ENCODE measurements at regions not wholly inside any gene's neighbourhood (a gene's known extent, or its start where the extent isn't known, plus 50 kb on each side); places are given as distances from the start of the nearest gene placed in this dataset.

GRCh38 chr6:123747515-123747914, 56.1 kb upstream of the NKAIN2 start:
- ATAC-seq (ENCODE audit: low FRiP score) = no peak

GRCh38 chr6:123745895-123746294, 57.8 kb upstream of the NKAIN2 start:
- Histone ChIP-seq H3K36me3 (ENCODE audit: control insufficient read depth in 1 of 2, insufficient read depth in 2 of 2, low read length in 1 of 2) (no peaks in the 10 kb centered on the region), H3K27ac (ENCODE audit: low read depth in 1 of 2, low read length in 2 of 2) (no peak overlapping the region), H3K27me3 (ENCODE audit: control insufficient read depth in 1 of 2, insufficient read depth in 2 of 2, low read length in 1 of 2) (no peaks in the 10 kb centered on the region), H3K9me3 (ENCODE audit: control insufficient read depth, low read length) (no peaks in the 10 kb centered on the region), H3K4me1 (ENCODE audit: control insufficient read depth in 1 of 2, insufficient read depth in 2 of 2, low read length in 2 of 2) (no peaks in the 10 kb centered on the region), H3K4me3 (ENCODE audit: low read length in 2 of 2) (no peak overlapping the region)
- intact Hi-C loops (cut with DNase I) = no loop called here
- ATAC-seq (ENCODE audit: low FRiP score) (no peak), DNase-seq (no peak)
- 65 to 66% methylated on average over 2 of the region's 2 CpGs for WGBS, 2 donors

More at GRCh38 chr6:123747515-123747914, 56.1 kb upstream of the NKAIN2 start:
- H3K36me3 ChIP-seq (ENCODE audit: control insufficient read depth in 1 of 2, insufficient read depth in 2 of 2, low read length in 1 of 2) = no peaks in the 10 kb centered on the region
- H3K27ac ChIP-seq (ENCODE audit: low read depth in 1 of 2, low read length in 2 of 2) = no peak overlapping the region
- intact Hi-C loops (cut with DNase I) = no loop called here
- no peak overlapping the region for H3K4me3 ChIP-seq (ENCODE audit: low read length in 2 of 2)
- no peaks in the 10 kb centered on the region for H3K4me1 ChIP-seq (ENCODE audit: control insufficient read depth in 1 of 2, insufficient read depth in 2 of 2, low read length in 2 of 2)
- DNase-seq = no peak
- no peaks in the 10 kb centered on the region for H3K9me3 ChIP-seq (ENCODE audit: control insufficient read depth, low read length)
- H3K27me3 ChIP-seq (ENCODE audit: control insufficient read depth in 1 of 2, insufficient read depth in 2 of 2, low read length in 1 of 2) = no peaks in the 10 kb centered on the region

- intact Hi-C loops (cut with DNase I) = no loop called here
- H3K27ac ChIP-seq (ENCODE audit: low read depth in 1 of 2, low read length in 2 of 2) = no peak overlapping the region
- DNase-seq = no peak
- 55 to 61% methylated on average over 2 of the region's 2 CpGs for WGBS, 2 donors
- no peaks in the 10 kb centered on the region for H3K27me3 ChIP-seq (ENCODE audit: control insufficient read depth in 1 of 2, insufficient read depth in 2 of 2, low read length in 1 of 2)
- H3K4me3 ChIP-seq (ENCODE audit: low read length in 2 of 2) = no peak overlapping the region
- no peak for ATAC-seq (ENCODE audit: low FRiP score)
- H3K36me3 ChIP-seq (ENCODE audit: control insufficient read depth in 1 of 2, insufficient read depth in 2 of 2, low read length in 1 of 2) = no peaks in the 10 kb centered on the region
- H3K9me3 ChIP-seq (ENCODE audit: control insufficient read depth, low read length) = no peaks in the 10 kb centered on the region
- H3K4me1 ChIP-seq (ENCODE audit: control insufficient read depth in 1 of 2, insufficient read depth in 2 of 2, low read length in 2 of 2) = no peaks in the 10 kb centered on the region
These were observed 58.8 kb upstream of the NKAIN2 start for GRCh38 chr6:123744840-123745239.

GRCh38 chr6:123742626-123743025, 61.0 kb upstream of the NKAIN2 start:
- DNase-seq (no peak), ATAC-seq (ENCODE audit: low FRiP score) (no peak)
- H3K27me3 ChIP-seq (ENCODE audit: control insufficient read depth in 1 of 2, insufficient read depth in 2 of 2, low read length in 1 of 2) = no peaks in the 10 kb centered on the region
- H3K4me3 ChIP-seq (ENCODE audit: low read length in 2 of 2) = no peak overlapping the region
- H3K4me1 ChIP-seq (ENCODE audit: control insufficient read depth in 1 of 2, insufficient read depth in 2 of 2, low read length in 2 of 2) = no peaks in the 10 kb centered on the region
- no peaks in the 10 kb centered on the region for H3K36me3 ChIP-seq (ENCODE audit: control insufficient read depth in 1 of 2, insufficient read depth in 2 of 2, low read length in 1 of 2)
- no peaks in the 10 kb centered on the region for H3K9me3 ChIP-seq (ENCODE audit: control insufficient read depth, low read length)
- intact Hi-C loops (cut with DNase I) = no loop called here
- no peak overlapping the region for H3K27ac ChIP-seq (ENCODE audit: low read depth in 1 of 2, low read length in 2 of 2)

- ATAC-seq (ENCODE audit: low FRiP score) = no peak
- Histone ChIP-seq H3K36me3 (ENCODE audit: control insufficient read depth in 1 of 2, insufficient read depth in 2 of 2, low read length in 1 of 2) (no peaks in the 10 kb centered on the region), H3K9me3 (ENCODE audit: control insufficient read depth, low read length) (no peaks in the 10 kb centered on the region), H3K27ac (ENCODE audit: low read depth in 1 of 2, low read length in 2 of 2) (no peak overlapping the region), H3K27me3 (ENCODE audit: control insufficient read depth in 1 of 2, insufficient read depth in 2 of 2, low read length in 1 of 2) (no peaks in the 10 kb centered on the region), H3K4me1 (ENCODE audit: control insufficient read depth in 1 of 2, insufficient read depth in 2 of 2, low read length in 2 of 2) (no peaks in the 10 kb centered on the region), H3K4me3 (ENCODE audit: low read length in 2 of 2) (no peak overlapping the region)
- DNase-seq = no peak
- intact Hi-C loops (cut with DNase I) = no loop called here
These were observed 70.5 kb upstream of the NKAIN2 start for GRCh38 chr6:123733180-123733579.

- Histone ChIP-seq H3K36me3 (ENCODE audit: control insufficient read depth in 1 of 2, insufficient read depth in 2 of 2, low read length in 1 of 2) (no peaks in the 10 kb centered on the region), H3K4me3 (ENCODE audit: low read length in 2 of 2) (no peak overlapping the region), H3K27ac (ENCODE audit: low read depth in 1 of 2, low read length in 2 of 2) (no peak overlapping the region), H3K4me1 (ENCODE audit: control insufficient read depth in 1 of 2, insufficient read depth in 2 of 2, low read length in 2 of 2) (no peaks in the 10 kb centered on the region), H3K27me3 (ENCODE audit: control insufficient read depth in 1 of 2, insufficient read depth in 2 of 2, low read length in 1 of 2) (no peaks in the 10 kb centered on the region), H3K9me3 (ENCODE audit: control insufficient read depth, low read length) (no peaks in the 10 kb centered on the region)
- intact Hi-C loops (cut with DNase I) = no loop called here
- 78 to 79% methylated on average over 3 of the region's 3 CpGs for WGBS, 2 donors
- DNase-seq (no peak), ATAC-seq (ENCODE audit: low FRiP score) (no peak)
These were observed 79.8 kb upstream of the TRDN start for GRCh38 chr6:123716506-123716905.

- DNase-seq (no peak), ATAC-seq (ENCODE audit: low FRiP score) (no peak)
- H3K27ac ChIP-seq (ENCODE audit: low read depth in 1 of 2, low read length in 2 of 2) = no peak overlapping the region
- no peak overlapping the region for H3K4me3 ChIP-seq (ENCODE audit: low read length in 2 of 2)
- no peaks in the 10 kb centered on the region for H3K36me3 ChIP-seq (ENCODE audit: control insufficient read depth in 1 of 2, insufficient read depth in 2 of 2, low read length in 1 of 2)
- intact Hi-C loops (cut with DNase I) = loop anchor here (1.0 to 2.0 kb wide), 2 partner anchors 298 to 299 kb away; no protein-coding TSS in a partner anchor
- H3K9me3 ChIP-seq (ENCODE audit: control insufficient read depth, low read length) = no peaks in the 10 kb centered on the region
- no peaks in the 10 kb centered on the region for H3K27me3 ChIP-seq (ENCODE audit: control insufficient read depth in 1 of 2, insufficient read depth in 2 of 2, low read length in 1 of 2)
- WGBS, 2 donors = 59 to 62% methylated on average over 7 of the region's 7 CpGs
- no peaks in the 10 kb centered on the region for H3K4me1 ChIP-seq (ENCODE audit: control insufficient read depth in 1 of 2, insufficient read depth in 2 of 2, low read length in 2 of 2)
These were observed 78.5 kb upstream of the TRDN start for GRCh38 chr6:123715006-123715863.

- WGBS, 2 donors = 62 to 81% methylated on average over 3 of the region's 3 CpGs
- no peaks in the 10 kb centered on the region for H3K36me3 ChIP-seq (ENCODE audit: control insufficient read depth in 1 of 2, insufficient read depth in 2 of 2, low read length in 1 of 2)
- H3K27me3 ChIP-seq (ENCODE audit: control insufficient read depth in 1 of 2, insufficient read depth in 2 of 2, low read length in 1 of 2) = no peaks in the 10 kb centered on the region
- no peaks in the 10 kb centered on the region for H3K9me3 ChIP-seq (ENCODE audit: control insufficient read depth, low read length)
- no peak overlapping the region for H3K27ac ChIP-seq (ENCODE audit: low read depth in 1 of 2, low read length in 2 of 2)
- no peaks in the 10 kb centered on the region for H3K4me1 ChIP-seq (ENCODE audit: control insufficient read depth in 1 of 2, insufficient read depth in 2 of 2, low read length in 2 of 2)
- ATAC-seq (ENCODE audit: low FRiP score) (no peak), DNase-seq (no peak)
- intact Hi-C loops (cut with DNase I) = no loop called here
- no peak overlapping the region for H3K4me3 ChIP-seq (ENCODE audit: low read length in 2 of 2)
These were observed 76.1 kb upstream of the TRDN start for GRCh38 chr6:123712831-123713230.

GRCh38 chr6:123702943-123703342, 66.2 kb upstream of the TRDN start:
- Histone ChIP-seq H3K27ac (ENCODE audit: low read depth in 1 of 2, low read length in 2 of 2) (no peak overlapping the region), H3K27me3 (ENCODE audit: control insufficient read depth in 1 of 2, insufficient read depth in 2 of 2, low read length in 1 of 2) (no peaks in the 10 kb centered on the region), H3K36me3 (ENCODE audit: control insufficient read depth in 1 of 2, insufficient read depth in 2 of 2, low read length in 1 of 2) (no peaks in the 10 kb centered on the region), H3K4me3 (ENCODE audit: low read length in 2 of 2) (no peak overlapping the region), H3K9me3 (ENCODE audit: control insufficient read depth, low read length) (no peaks in the 10 kb centered on the region), H3K4me1 (ENCODE audit: control insufficient read depth in 1 of 2, insufficient read depth in 2 of 2, low read length in 2 of 2) (no peaks in the 10 kb centered on the region)
- 93 to 94% methylated on average over 3 of the region's 3 CpGs for WGBS, 2 donors
- DNase-seq (no peak), ATAC-seq (ENCODE audit: low FRiP score) (no peak)
- intact Hi-C loops (cut with DNase I) = no loop called here

Data from aorta (tissue), 5 donors.